HG03159 (cell line): ENCODE measurements at regions not wholly inside any gene's neighbourhood (a gene's known extent, or its start where the extent isn't known, plus 50 kb on each side); places are given as distances from the start of the nearest gene placed in this dataset.
A peak's percentile ranks its signal among the peaks of the same experiment; 100 is the strongest.
"Not testable (repeated sequence)": the region's sequence is repeated elsewhere in the genome, so short reads cannot be mapped to it uniquely, and the experiment has no call there.

Experiments used
- ATAC-seq: cut with Tn5 transposase; IDR thresholded peaks from one replicate; pipeline ENCODE4 v1.9.1; 2021; ENCODE audit warnings: mild to moderate bottlenecking, moderate library complexity; ENCODE audit not compliant: unreplicated experiment

DNA sequence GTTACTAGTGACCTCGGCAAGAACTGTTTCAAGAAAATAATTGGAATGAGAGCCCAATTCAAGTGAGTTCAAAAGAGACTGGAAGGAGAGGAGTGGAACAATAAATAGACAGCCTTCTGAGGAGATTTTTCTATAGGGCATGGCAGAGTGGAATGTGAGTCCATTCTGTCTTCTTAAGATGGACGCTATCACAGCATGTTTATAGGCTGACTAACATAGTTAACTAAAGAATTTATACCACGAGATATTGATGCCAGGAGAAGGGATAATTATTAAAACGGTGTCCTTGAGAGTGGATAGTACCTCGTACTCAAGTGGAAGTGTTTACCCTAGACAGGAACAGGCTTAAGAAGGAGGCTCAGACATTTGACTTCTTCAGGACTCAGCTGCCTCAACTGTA lies 143.5 kb upstream of the RBBP8 start:
- no peak for ATAC-seq

GRCh38 chr18:22790545-22791309 lies 142.4 kb upstream of the RBBP8 start:
- ATAC-seq: no peak

DNA sequence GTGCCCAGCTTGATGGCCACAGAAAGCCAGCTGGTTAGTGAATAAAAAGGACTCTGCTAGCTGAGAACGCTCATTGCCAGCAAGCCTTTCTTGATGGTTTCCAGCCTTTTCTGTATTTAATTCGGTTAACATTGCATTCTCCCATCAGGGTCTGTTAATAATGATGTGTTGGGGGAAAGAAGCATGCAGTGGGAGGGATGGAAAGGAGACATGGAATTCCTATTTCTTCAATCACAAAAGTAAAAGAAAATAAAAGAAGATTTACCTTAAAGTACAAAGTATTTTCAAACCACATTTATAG lies 141.9 kb upstream of the RBBP8 start:
- no peak for ATAC-seq

DNA sequence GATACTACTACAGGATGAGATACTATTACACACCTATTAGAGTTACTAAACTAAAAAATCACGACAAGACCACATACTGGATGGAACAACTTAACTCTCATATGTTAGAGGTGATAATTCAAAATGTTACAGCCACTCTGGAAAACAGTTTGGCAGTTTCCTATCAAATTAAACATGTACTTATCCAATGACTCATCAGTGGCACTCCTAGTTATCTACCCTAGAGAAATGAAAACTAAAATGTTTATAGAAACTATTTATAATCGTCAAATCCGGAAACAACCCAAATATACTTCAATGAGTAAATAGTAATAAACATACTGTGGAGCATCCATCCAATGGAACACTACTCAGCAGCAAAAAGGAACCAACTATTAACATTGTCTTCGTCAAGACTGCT lies 137.0 kb upstream of the RBBP8 start:
- no peak for ATAC-seq

DNA sequence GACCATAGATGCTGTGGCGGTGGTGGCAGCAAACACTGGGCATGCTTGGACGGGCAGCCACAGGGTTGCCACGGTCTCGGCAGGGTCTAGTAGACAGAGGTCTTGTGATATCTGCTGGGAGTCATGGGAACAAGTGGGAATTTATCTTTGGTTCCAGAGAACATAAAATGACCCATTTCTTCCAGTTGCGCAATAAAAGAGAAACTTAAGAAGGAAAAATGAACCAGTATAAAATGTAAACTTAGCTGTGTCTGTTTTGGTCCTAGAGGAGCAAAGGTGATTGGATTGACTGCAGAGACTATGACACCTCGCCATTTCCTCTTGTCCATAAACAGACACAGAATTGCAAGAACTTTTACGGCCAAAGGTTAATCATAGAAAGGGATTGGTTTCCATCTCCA lies 132.6 kb upstream of the RBBP8 start:
- ATAC-seq: no peak

DNA sequence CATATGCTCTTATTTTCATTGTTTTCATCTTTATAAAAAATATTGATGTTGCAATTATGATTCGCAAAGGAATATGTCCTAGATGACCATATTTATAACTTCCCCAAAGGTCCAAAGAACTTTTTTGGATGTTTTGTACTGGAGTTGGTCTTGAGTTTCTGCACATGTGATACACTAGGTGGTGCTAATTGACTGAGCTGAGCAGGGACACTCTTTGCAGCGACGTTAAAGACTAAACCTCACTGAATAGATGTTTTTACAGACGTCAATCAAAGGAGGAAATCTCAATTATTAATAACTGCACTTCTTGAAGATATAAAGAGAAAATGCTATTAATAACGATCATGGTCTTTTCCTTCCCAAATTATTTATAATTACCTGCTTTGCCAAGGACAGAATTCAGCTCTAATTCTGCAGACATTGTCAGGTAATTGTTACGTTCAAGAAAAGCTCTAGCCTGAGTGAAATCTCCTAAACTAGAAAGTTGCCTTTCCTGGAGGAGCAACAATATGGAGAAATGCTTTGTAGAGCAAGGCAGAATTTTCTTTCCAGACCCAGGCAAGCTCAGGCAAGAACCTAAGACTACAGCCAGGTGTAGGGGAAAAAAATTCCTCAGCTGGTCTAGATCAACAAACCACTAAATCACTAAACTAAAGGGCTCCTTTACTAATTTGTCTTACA lies 119.3 kb upstream of the RBBP8 start:
- no peak for ATAC-seq

GRCh38 chr18:22814329-22814703 lies 118.8 kb upstream of the RBBP8 start:
- ATAC-seq: no peak

- ATAC-seq: no peak
Observed at GRCh38 chr18:22816266-22817176, 116.6 kb upstream of the RBBP8 start.

- ATAC-seq: no peak
Observed at GRCh38 chr18:22817844-22818243, 115.3 kb upstream of the RBBP8 start.

GRCh38 chr18:22822024-22822423 lies 111.1 kb upstream of the RBBP8 start:
- ATAC-seq: no peak

- peak; percentile 84 for ATAC-seq
Observed at GRCh38 chr18:22822841-22823508, 110.2 kb upstream of the RBBP8 start.

DNA sequence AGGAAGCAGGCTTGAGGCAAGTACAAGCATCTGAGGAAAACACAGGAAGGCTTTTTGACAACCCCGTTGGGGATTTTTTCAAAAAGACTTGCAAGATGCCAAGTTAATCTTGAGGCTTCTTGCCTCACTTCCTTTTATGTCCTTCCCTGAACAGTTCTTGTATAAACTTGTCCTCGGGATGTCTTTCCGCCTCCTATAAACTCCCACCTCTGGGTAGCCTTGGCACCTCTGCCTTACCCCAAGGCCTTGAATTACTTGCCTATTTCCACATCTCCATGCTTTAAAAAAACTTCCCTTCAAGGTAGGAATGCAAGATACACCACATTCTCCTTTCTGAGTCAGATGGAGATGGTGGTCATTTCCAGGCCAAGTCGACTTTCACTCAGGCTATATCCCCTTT lies 106.4 kb upstream of the RBBP8 start:
- no peak for ATAC-seq

DNA sequence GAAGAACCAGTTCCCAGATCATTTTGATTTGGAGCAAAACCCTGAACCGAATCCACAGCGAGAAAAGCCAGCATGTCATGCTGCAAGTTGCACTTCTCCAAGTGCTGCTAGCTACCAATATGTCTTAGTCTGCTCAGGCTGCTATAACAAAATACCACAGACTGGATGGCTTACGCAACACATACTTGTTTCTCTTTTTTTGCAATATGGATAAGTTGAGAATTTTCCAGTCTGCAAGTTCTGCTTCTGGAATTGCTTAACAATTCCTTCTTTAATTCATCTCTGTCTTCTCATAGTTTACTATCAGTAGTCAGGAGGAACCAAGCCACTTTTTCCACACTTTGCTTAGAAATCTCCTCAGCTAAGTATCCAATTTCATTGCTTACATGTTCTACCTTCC lies 105.9 kb upstream of the RBBP8 start:
- ATAC-seq: no peak

DNA sequence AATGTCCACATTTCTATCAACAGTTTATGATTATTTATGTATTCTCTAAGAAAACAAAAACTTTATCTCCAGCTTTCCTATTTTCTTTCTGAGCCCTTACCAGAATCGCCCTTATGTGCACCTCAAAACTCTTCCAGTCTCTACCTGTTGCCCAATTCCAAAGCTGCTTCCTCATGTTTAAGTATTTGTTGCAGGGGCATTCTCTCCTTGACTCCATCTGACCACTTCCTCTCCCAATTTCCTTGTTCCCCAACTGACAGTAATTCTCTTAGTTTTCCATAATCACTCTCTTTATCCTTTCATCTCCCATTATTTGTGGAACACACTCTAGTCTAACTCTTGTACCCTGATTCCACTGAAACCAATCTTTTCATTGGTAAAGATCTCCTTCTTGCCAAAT lies 105.4 kb upstream of the RBBP8 start:
- ATAC-seq: no peak

GRCh38 chr18:22828171-22828570 lies 105.0 kb upstream of the RBBP8 start:
- no peak for ATAC-seq

DNA sequence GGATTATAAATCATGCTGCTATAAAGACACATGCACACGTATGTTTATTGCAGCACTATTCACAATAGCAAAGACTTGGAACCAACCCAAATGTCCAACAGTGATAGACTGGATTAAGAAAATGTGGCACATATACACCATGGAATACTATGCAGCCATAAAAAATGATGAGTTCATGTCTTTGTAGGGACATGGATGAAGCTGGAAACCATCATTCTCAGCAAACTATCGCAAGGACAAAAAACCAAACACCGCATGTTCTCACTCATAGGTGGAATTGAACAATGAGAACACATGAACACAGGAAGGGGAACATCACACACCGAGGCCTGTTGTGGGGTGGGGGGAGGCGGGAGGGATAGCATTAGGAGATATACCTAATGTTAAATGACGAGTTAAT lies 104.5 kb upstream of the RBBP8 start:
- ATAC-seq: not testable (repeated sequence)

GRCh38 chr18:22829781-22830180 lies 103.3 kb upstream of the RBBP8 start:
- no peak for ATAC-seq

DNA sequence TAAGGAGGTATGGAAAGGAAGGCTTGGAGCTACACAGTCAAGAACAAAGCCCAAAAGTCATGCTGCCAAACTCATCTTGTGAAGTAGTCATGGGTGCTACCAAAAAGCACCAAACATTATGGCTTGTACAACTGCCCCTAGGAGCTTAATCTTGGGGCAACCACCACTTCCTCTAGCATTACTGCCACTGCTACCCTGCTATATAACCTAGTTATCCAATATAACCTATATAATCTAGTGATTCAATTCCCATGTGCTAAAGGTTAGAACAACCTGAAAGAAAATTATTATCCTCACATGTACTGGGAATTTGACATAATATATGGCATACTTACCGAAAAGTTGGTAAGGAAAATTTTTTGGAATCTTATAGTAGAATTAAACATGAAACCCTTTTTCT lies 102.6 kb upstream of the RBBP8 start:
- ATAC-seq: no peak

DNA sequence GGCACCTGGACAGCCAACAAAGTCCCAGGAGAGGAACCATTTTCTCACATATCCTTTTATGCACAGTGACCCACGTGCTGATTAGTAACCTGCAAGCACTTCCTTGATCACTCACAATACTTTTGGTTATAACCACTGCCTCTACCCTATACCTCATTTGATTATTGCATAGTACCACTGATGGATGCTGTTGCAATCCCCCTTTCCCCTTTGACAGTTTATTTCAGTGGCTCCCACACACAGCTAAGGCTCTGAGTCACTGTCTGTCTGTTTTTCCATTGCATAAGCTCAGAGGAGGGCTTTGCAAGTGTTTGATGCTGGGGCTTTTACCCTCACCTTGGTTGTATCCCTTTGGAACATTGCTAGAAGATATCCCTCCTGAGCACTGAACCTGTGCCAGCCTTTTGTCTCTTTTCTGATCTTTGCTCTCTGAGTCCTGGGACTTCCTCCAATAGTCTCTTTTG lies 101.7 kb upstream of the RBBP8 start:
- ATAC-seq: peak; percentile 52

DNA sequence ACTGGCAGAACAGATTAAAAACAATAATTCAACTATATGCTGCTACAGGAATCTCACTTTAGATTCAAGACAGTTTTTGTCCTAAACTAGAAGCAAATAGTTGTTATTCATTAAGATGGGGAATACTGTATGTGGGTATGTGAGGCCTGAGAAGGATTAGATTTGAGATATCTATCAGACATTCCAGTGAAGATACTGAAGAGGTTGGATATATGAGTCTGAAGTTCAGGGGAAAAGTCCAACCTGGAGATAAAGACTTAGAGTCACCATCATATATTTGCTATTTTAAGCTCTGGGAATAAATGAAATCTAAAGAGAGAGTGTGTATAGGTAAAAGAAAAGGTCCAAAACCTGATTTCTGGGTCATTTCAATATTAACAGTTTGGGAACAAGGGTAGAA lies 96.2 kb upstream of the RBBP8 start:
- ATAC-seq: no peak

GRCh38 chr18:22838221-22838620 lies 94.9 kb upstream of the RBBP8 start:
- ATAC-seq: no peak
